GM23338 (cell line): ENCODE measurements at regions not wholly inside any gene's neighbourhood (a gene's known extent, or its start where the extent isn't known, plus 50 kb on each side); places are given as distances from the start of the nearest gene placed in this dataset.
A peak's percentile ranks its signal among the peaks of the same experiment; 100 is the strongest.

ENCODE experiments used
- ATAC-seq: fragments of 200-7000 bp; cut with Tn5 transposase; 3 replicates; pipeline ENCODE4 v1.9.1; 2020
- DNase-seq: peaks from one replicate; pipeline ENCODE4 v3.0.0-alpha.2; 2015; ENCODE audit warnings: low spot score
- H2AFZ ChIP-seq: fragments of 200-600 bp; sonication (generic); 2 replicates; pipeline ENCODE4 v1.8.0; 2016; ENCODE audit warnings: antibody characterized with exemption, mild to moderate bottlenecking, moderate library complexity
- H3F3A ChIP-seq: fragments of 200-600 bp; sonication (generic); replicated peaks from 2 replicates; pipeline ENCODE4 v1.8.0; 2017; ENCODE audit warnings: antibody characterized with exemption, mixed run types, low read depth
- H3K27ac ChIP-seq: fragments of 200-600 bp; sonication (generic); 2 replicates; pipeline ENCODE4 v1.6.1; 2016; ENCODE audit warnings: low read depth
- H3K27me3 ChIP-seq: fragments of 200-600 bp; sonication (generic); 2 replicates; pipeline ENCODE4 v1.8.0; 2016; ENCODE audit warnings: mild to moderate bottlenecking, mixed run types, moderate library complexity; ENCODE audit not compliant: insufficient read depth
- H3K36me3 ChIP-seq: fragments of 200-600 bp; sonication (generic); 2 replicates; pipeline ENCODE4 v1.8.0; 2016; ENCODE audit warnings: mild to moderate bottlenecking; ENCODE audit not compliant: insufficient read depth
- H3K4me1 ChIP-seq: fragments of 200-600 bp; sonication (generic); 2 replicates; pipeline ENCODE4 v1.8.0; 2016; ENCODE audit warnings: mild to moderate bottlenecking, moderate library complexity; ENCODE audit not compliant: insufficient read depth
- H3K4me2 ChIP-seq: fragments of 200-600 bp; sonication (generic); 2 replicates; pipeline ENCODE4 v1.7.1; 2017; ENCODE audit warnings: mixed run types
- H3K4me3 ChIP-seq: fragments of 200-600 bp; sonication (generic); 2 replicates; pipeline ENCODE4 v1.6.1; 2016; ENCODE audit warnings: mixed run types
- H3K79me2 ChIP-seq: fragments of 200-600 bp; sonication (generic); replicated peaks from 2 replicates; pipeline ENCODE4 v1.8.0; 2017; ENCODE audit warnings: mild to moderate bottlenecking; ENCODE audit not compliant: insufficient read depth
- H3K9me2 ChIP-seq: fragments of 200-600 bp; sonication (generic); 2 replicates; pipeline ENCODE4 v1.8.0; 2017; ENCODE audit not compliant: insufficient read depth
- H4K20me1 ChIP-seq: fragments of 200-600 bp; sonication (generic); replicated peaks from 2 replicates; pipeline ENCODE4 v1.8.0; 2017; ENCODE audit warnings: mild to moderate bottlenecking; ENCODE audit not compliant: insufficient read depth
- H3K27ac Mint-ChIP-seq: 2 replicates; pipeline ENCODE4 v1.8.0; 2020; ENCODE audit warnings: inconsistent platforms, mild to moderate bottlenecking, moderate library complexity, mixed read lengths
- H3K27me3 Mint-ChIP-seq: 3 replicates; pipeline ENCODE4 v1.8.0; 2022; ENCODE audit warnings: low read depth, mild to moderate bottlenecking, moderate library complexity, mixed read lengths, inconsistent platforms; ENCODE audit not compliant: insufficient read depth, poor library complexity
- H3K36me3 Mint-ChIP-seq: 3 replicates; pipeline ENCODE4 v1.8.0; 2021; ENCODE audit warnings: low read depth, mild to moderate bottlenecking, inconsistent platforms, moderate library complexity, mixed read lengths
- H3K4me1 Mint-ChIP-seq: 3 replicates; pipeline ENCODE4 v1.8.0; 2020; ENCODE audit warnings: mild to moderate bottlenecking, inconsistent platforms, mixed read lengths
- H3K4me3 Mint-ChIP-seq: 3 replicates; pipeline ENCODE4 v1.8.0; 2021; ENCODE audit warnings: moderate library complexity, mild to moderate bottlenecking, inconsistent platforms, mixed read lengths
- H3K9me3 Mint-ChIP-seq: 3 replicates; pipeline ENCODE4 v1.8.0; 2020; ENCODE audit warnings: moderate library complexity, mild to moderate bottlenecking, inconsistent platforms, mixed read lengths
- CREB1 ChIP-seq: fragments of 250-450 bp; sonication (Bioruptor Pico); IDR thresholded peaks from 2 replicates; pipeline ENCODE4 v1.5.0; 2020; ENCODE audit warnings: low read depth, mild to moderate bottlenecking, moderate library complexity
- EZH2phosphoT487 ChIP-seq: fragments of 200-600 bp; sonication (generic); IDR thresholded peaks from one replicate; pipeline ENCODE4 v1.8.1; 2018; ENCODE audit warnings: antibody characterized with exemption; ENCODE audit not compliant: unreplicated experiment
- JUNB ChIP-seq: IDR thresholded peaks from one replicate; pipeline ENCODE4 v1.6.1; 2016; ENCODE audit warnings: antibody characterized with exemption; ENCODE audit not compliant: unreplicated experiment
- NANOG ChIP-seq: IDR thresholded peaks from 2 replicates; pipeline ENCODE4 v1.6.1; 2016; ENCODE audit warnings: antibody characterized with exemption, borderline replicate concordance
- TF ChIP-seq, protein P1 (sequence below): fragments of 250-450 bp; sonication (Bioruptor Pico); IDR thresholded peaks from 2 replicates; pipeline ENCODE4 v1.5.0; 2020; ENCODE audit warnings: mild to moderate bottlenecking, moderate library complexity
- TF ChIP-seq, protein P2 (sequence below): IDR thresholded peaks from one replicate; pipeline ENCODE4 v1.6.1; 2018; ENCODE audit warnings: antibody characterized with exemption; ENCODE audit not compliant: unreplicated experiment

DNA sequence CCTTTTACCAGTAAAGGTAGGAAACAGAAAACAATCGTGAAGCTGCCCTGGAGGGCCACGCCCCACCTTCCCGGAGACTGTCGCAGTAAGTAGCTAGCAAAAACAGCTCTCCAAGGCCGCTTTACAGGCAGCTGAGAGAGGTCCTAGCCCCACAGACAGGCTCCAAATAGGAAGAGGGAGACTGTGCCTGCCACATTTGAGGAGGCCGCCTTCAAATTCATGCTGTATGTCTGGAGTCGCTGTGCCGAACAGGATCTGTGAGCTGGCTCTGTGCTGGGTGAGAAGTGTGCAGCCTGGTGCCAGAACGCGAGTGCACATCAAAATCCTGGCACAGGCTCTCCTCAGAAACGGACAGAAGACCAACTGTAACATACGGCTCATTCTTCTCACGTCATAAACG, 582.2 kb downstream of the CETN3 start (continued):
- TF ChIP-seq, protein P1, sequence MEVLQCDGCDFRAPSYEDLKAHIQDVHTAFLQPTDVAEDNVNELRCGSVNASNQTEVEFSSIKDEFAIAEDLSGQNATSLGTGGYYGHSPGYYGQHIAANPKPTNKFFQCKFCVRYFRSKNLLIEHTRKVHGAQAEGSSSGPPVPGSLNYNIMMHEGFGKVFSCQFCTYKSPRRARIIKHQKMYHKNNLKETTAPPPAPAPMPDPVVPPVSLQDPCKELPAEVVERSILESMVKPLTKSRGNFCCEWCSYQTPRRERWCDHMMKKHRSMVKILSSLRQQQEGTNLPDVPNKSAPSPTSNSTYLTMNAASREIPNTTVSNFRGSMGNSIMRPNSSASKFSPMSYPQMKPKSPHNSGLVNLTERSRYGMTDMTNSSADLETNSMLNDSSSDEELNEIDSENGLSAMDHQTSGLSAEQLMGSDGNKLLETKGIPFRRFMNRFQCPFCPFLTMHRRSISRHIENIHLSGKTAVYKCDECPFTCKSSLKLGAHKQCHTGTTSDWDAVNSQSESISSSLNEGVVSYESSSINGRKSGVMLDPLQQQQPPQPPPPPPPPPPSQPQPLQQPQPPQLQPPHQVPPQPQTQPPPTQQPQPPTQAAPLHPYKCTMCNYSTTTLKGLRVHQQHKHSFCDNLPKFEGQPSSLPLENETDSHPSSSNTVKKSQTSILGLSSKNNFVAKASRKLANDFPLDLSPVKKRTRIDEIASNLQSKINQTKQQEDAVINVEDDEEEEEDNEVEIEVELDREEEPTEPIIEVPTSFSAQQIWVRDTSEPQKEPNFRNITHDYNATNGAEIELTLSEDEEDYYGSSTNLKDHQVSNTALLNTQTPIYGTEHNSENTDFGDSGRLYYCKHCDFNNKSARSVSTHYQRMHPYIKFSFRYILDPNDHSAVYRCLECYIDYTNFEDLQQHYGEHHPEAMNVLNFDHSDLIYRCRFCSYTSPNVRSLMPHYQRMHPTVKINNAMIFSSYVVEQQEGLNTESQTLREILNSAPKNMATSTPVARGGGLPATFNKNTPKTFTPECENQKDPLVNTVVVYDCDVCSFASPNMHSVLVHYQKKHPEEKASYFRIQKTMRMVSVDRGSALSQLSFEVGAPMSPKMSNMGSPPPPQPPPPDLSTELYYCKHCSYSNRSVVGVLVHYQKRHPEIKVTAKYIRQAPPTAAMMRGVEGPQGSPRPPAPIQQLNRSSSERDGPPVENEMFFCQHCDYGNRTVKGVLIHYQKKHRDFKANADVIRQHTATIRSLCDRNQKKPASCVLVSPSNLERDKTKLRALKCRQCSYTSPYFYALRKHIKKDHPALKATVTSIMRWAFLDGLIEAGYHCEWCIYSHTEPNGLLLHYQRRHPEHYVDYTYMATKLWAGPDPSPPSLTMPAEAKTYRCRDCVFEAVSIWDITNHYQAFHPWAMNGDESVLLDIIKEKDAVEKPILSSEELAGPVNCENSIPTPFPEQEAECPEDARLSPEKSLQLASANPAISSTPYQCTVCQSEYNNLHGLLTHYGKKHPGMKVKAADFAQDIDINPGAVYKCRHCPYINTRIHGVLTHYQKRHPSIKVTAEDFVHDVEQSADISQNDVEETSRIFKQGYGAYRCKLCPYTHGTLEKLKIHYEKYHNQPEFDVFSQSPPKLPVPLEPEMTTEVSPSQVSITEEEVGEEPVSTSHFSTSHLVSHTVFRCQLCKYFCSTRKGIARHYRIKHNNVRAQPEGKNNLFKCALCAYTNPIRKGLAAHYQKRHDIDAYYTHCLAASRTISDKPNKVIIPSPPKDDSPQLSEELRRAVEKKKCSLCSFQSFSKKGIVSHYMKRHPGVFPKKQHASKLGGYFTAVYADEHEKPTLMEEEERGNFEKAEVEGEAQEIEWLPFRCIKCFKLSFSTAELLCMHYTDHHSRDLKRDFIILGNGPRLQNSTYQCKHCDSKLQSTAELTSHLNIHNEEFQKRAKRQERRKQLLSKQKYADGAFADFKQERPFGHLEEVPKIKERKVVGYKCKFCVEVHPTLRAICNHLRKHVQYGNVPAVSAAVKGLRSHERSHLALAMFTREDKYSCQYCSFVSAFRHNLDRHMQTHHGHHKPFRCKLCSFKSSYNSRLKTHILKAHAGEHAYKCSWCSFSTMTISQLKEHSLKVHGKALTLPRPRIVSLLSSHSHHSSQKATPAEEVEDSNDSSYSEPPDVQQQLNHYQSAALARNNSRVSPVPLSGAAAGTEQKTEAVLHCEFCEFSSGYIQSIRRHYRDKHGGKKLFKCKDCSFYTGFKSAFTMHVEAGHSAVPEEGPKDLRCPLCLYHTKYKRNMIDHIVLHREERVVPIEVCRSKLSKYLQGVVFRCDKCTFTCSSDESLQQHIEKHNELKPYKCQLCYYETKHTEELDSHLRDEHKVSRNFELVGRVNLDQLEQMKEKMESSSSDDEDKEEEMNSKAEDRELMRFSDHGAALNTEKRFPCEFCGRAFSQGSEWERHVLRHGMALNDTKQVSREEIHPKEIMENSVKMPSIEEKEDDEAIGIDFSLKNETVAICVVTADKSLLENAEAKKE: no peak
- no peak for TF ChIP-seq CREB1 (CRISPR knock-in tag)

DNA sequence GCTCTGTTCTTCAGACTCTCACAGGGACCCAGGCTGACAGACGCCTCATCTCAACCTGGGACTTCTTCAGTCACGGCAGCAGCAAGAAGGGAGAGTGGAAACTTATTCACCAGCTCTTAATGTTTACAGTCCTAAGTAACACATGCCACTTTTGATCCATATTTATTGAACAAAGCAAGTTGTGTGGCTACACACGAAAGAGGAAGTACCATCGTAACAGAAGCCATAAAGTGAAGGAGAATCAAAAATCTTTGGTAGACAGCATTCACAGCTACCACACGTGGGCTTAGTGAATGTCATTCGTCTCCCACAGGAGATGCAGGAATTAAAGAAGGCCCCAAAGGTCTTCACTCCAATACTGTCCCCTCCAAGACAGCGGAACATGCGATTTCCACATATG, 582.6 kb downstream of the CETN3 start:
- Histone ChIP-seq H3K27me3 (no peaks in the 10 kb centered on the region), H3K4me1 (peaks cover 7% of the 10 kb centered on the region; the same call in 1 of the 2 replicates), H3K4me2 (no peak overlapping the region), H3K36me3 (no peaks in the 10 kb centered on the region), H2AFZ (peak overlapping the region; percentile 61), H3F3A (no peaks in the 10 kb centered on the region), H3K27ac (no peak overlapping the region), H3K79me2 (no peaks in the 10 kb centered on the region), H3K4me3 (no peak overlapping the region), H4K20me1 (no peaks in the 10 kb centered on the region), H3K9me2 (peaks cover 3% of the 10 kb centered on the region)
- no peaks in the 10 kb centered on the region for H3K36me3 Mint-ChIP-seq
- peaks cover 7% of the 10 kb centered on the region for H3K4me1 Mint-ChIP-seq
- DNase-seq (no peak), ATAC-seq (no peak)
- H3K4me3 Mint-ChIP-seq: no peak overlapping the region
- H3K27ac Mint-ChIP-seq: no peak overlapping the region
- H3K27me3 Mint-ChIP-seq: no peaks in the 10 kb centered on the region
- no peaks in the 10 kb centered on the region; the same call in 2 of the 3 replicates for H3K9me3 Mint-ChIP-seq
- TF ChIP-seq EZH2phosphoT487 (no peak), NANOG (no peak), JUNB (no peak)
- TF ChIP-seq, protein P1: no peak
- TF ChIP-seq, protein P2, sequence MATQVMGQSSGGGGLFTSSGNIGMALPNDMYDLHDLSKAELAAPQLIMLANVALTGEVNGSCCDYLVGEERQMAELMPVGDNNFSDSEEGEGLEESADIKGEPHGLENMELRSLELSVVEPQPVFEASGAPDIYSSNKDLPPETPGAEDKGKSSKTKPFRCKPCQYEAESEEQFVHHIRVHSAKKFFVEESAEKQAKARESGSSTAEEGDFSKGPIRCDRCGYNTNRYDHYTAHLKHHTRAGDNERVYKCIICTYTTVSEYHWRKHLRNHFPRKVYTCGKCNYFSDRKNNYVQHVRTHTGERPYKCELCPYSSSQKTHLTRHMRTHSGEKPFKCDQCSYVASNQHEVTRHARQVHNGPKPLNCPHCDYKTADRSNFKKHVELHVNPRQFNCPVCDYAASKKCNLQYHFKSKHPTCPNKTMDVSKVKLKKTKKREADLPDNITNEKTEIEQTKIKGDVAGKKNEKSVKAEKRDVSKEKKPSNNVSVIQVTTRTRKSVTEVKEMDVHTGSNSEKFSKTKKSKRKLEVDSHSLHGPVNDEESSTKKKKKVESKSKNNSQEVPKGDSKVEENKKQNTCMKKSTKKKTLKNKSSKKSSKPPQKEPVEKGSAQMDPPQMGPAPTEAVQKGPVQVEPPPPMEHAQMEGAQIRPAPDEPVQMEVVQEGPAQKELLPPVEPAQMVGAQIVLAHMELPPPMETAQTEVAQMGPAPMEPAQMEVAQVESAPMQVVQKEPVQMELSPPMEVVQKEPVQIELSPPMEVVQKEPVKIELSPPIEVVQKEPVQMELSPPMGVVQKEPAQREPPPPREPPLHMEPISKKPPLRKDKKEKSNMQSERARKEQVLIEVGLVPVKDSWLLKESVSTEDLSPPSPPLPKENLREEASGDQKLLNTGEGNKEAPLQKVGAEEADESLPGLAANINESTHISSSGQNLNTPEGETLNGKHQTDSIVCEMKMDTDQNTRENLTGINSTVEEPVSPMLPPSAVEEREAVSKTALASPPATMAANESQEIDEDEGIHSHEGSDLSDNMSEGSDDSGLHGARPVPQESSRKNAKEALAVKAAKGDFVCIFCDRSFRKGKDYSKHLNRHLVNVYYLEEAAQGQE: no peak
